Fibroblast of skin of back (primary cell): ENCODE measurements at regions not wholly inside any gene's neighbourhood (a gene's known extent, or its start where the extent isn't known, plus 50 kb on each side); places are given as distances from the start of the nearest gene placed in this dataset.

Source experiments
- DNase-seq: peaks from one replicate; pipeline ENCODE4 v3.0.0-alpha.2; 2013

DNA sequence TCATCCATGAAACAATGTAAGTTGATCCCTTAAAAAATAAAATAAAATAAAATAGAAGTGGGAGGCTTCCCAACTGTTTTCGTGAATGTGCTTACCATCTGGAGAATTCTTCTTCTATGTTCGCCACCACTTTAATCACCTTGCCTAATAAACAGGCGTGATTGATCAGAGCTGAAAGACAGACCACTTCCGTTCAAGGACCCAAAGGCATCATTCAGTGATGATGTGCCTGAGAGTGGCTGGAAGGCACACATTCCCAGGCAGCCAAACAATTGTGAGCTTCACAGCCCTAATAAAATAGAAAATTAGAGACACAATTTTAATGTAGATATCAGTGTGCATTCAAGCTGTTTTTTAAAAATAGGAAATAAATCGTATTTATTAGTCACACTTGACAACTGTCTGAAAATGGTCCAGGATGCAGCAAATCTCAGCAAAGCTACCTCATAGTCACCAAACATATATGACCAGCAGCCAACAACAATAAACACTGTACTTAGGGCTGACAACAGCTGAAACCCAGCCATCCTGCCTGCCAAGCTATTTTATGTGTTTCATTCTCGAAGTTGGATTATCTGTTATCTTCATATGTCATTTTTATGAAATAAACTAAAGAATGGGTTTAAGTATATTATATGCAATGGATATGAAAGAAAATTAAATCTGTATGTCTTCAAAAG lies 163.2 kb upstream of the FAM9B start:
- DNase-seq = no peak

DNA sequence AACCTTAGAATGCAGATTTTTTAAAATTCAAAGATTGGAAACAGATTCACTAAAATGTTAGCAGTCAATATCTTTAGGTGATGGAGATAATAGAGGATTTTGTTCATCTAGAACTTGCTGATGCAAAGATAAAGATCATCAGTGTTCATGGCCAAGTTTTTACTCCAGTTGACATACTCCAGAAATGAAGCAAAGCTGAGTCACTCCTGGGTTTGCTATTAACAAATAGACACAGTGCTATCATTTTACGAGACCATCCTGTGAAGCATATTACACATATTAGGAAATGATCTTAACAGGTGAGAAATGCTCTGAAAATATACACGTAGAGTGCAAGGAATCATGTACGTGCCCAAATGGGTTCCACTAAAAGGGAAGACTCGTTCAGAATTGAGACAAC lies 170.6 kb upstream of the FAM9B start:
- DNase-seq = no peak

DNA sequence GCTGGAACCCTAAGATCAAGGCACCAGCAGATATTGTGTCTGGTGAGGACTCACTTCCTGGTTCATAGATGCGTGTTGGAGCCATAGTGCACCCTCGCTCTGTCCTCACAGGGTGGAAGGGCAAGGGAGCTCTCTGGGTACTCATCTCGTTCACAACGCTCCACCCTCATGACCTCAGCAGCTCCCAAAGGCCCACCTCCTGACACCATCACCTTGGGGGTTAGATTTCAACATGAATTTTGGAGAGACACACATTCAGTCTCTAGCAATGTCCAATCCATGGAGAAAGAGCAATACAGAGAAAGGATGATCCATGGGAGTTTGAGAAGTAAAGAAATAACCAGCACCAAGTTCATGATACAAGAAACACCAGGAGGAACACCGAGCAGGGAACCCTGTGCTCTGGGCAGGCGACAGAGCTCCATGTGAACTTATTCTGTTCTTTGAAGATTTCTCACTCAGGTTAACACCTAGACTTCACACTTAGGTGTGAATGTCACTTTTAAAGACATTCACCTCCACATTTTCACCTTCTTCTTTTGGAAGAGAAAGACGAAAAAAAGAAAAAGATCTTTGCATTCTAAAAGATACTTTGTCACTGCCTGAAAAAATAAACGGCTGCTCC lies 171.8 kb upstream of the FAM9B start:
- DNase-seq = no peak

DNA sequence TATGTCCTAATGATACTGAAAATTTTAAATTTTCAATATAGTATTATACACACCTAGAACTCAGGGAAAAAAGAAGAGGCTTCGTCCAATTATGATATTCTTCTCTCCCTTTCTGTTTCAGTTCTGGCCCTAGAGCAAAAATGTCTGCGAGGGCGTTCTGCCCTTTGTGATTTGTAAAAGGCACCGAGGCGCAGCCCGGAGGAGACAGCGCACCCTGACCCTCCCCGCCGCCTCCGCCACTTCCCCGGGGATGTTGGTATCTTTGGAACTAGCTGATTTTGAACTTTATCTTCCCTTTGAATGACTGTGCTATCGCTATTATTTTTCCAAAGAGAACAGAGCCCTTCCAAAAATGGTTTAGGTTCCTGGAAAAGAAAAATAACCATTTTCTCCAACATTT lies 173.2 kb upstream of the FAM9B start:
- DNase-seq = no peak

DNA sequence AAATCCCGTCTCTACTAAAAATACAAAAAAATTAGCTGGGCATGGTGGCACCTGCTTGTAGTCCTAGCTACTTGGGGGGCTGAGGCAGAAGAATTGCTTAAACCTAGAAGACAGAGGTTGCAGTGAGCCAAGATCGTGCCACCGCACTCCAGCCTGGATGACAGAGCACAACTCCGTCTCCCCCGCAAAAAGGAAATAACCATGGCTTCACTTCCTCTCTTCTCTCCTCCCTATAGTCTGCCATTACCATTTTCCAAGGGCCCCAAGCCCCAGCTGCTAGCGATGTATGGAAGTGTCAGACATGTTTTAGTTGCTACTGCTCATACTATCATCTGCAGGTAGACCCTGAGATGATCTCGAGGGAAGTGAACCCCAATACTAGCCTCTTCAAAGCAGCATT lies 177.3 kb upstream of the FAM9B start:
- no peak for DNase-seq

DNA sequence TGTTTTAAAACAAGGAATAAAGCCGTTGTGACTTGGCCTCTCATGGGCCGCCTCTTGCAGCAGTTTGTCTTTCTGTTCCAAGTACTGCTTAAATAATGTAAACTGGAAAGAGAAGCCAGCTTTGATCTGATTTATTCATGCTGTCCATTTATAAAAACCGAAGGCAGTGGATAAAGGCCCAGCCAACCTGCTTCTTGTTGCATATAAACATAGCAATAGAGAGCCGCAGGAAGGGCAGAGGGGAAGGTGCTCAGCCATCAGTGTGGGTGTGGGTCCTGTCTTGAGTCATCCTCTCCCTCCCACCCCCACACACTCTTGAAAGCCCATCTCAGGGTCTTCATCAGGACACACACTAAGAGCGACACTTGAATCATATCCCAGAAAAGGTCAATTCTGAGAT lies 187.9 kb upstream of the FAM9B start:
- no peak for DNase-seq

DNA sequence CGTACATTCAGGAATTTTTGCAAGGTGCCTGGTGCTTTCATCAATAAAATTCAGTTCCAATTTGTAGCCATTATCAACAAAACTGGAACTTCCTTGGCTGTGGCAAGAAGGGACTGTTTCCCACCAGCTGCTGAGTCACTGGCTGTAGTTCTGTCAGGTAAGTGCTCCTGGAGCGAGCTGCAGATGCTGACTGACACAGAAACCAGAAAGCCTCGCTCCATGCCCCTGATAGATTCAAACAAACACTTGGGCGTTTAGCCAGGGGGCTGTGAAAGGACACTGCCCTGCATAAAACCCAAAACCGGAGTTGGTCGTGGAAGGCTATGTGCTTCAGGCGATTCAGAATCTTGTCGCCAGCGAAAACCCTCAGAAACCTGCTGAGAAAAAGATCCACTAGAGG lies 188.4 kb upstream of the FAM9B start:
- no peak for DNase-seq

DNA sequence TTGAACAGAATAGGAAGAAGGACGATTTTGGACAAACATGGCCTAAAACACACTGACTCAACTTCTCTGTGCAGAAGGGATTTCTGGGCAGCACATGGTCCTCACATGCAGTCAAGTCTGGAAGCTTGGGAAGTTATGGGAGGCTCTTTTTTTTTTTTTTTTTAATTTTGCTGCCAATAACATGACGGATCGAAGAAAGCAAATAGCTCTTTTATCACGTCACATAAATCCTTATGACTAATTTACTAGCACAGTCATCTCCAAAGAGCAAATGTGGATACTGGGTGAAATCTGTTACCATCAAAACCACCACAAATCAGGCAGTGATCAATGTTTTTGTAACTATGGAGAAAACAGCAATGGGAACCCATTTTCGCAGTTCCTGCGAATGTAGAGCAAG lies 193.3 kb upstream of the FAM9B start:
- DNase-seq = peak; percentile 24

DNA sequence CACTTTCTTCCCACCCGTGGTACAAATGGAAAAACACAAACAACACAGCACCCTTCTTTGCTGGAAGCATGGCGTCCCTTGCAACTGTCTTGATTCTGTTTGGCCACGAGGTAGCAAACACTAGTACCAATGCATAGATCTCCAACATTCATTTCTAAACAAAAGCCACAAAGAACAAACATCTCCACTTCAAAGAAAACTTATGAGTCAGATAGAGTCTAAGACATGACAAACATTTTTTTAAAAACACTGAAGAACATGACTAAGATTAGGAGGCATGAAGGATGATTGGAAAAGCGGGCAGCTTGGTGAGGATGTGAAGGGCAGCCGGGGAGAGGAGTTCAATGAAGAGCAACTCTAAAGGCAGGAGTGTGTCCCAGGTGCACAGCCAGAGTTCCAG lies 197.6 kb upstream of the FAM9B start:
- peak; percentile 38 for DNase-seq

DNA sequence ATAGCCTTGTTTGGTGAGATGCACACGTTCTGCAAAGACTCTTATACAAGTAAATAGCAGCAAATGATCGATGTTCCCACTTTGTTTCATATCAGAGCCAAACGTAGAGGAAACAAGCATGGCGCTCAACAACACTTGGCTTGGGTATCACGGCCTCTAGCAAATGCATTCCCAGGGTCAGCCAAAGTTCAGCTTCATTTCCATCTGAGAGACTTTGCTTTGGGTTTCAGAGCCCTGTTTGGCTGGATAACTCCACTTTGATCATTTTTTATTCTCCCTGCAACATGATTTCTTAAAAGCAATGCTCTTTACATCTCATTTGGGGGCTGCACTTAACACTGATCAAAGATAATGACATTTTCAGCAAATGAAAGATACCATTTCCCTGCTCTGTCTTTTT lies 199.2 kb upstream of the FAM9B start:
- no peak for DNase-seq

DNA sequence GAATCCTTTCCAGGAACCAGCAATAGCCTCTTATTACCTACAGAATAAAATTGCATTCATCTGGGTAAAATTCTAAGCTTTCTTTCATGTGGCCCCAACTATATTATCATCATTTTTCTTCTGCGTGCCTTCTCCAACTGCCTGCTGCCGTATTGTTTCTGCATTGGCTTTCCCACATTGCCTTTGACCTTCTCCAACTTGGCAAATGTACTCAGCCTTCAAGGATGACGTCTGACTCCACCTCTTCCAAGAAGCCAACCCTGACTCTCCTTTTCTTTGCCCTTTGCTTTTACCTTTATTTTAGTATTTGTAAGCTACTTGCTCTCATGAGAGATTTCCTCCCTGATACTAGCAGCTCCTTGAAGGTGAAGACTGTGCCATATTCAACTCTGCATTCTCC lies 200.4 kb upstream of the FAM9B start:
- no peak for DNase-seq

DNA sequence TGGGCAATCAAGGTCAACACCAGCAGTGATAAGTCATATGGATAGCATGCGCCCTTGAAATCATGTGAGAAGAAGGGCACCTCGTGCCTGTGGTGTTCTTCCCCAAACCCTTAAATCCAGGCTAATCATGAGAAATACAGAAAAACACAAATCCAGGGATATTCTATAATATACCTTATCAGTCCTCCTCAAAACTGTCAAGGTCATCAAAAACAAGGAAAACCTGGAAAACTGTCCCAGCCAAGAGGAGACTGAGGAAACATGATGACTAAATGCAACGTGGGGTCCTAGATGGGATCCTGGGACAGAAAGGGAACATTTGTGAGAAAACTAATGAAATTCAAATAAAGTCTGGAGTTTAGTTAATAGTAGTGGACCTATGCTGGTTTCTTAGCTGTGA lies 201.8 kb upstream of the FAM9B start:
- DNase-seq = no peak

DNA sequence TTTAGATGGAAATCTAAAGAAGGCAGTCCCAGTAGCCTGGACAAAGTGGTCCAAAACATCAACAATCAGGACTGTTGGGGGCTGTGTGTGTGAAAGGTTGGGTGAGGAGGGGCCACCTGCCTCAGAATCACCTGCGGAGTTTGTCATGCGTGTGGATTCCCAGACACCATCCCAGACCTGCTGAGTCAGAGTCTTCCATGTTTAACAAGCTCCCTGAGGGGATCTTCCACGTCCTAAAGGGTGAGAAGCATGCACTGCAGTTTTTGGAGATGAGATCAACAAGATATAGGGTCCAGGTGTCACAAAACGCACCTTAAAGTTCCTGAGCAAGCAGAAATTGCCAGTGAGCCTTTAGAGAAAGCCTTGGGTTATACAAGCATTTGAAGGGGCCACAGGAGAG lies 207.0 kb upstream of the FAM9B start:
- DNase-seq = no peak

DNA sequence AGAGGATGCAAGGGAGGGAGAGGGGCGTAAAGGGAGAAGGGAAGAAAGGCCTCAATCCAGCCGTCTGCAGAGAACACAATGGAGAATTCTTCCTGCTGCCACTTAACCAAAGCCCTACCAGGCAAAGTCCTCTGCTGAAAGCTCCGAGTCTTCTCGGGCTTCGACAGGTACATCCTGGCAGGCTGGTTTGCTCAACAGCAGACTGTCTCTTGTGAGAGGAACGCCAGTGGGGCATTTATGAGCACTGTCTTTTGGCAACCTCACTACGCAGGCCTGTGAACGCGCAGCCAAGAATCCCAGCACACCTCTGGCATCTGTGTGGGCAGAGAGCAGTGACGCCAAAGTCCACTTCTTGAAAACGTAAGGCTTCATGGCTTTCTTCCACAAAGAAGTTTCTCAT lies 207.5 kb upstream of the FAM9B start:
- no peak for DNase-seq

DNA sequence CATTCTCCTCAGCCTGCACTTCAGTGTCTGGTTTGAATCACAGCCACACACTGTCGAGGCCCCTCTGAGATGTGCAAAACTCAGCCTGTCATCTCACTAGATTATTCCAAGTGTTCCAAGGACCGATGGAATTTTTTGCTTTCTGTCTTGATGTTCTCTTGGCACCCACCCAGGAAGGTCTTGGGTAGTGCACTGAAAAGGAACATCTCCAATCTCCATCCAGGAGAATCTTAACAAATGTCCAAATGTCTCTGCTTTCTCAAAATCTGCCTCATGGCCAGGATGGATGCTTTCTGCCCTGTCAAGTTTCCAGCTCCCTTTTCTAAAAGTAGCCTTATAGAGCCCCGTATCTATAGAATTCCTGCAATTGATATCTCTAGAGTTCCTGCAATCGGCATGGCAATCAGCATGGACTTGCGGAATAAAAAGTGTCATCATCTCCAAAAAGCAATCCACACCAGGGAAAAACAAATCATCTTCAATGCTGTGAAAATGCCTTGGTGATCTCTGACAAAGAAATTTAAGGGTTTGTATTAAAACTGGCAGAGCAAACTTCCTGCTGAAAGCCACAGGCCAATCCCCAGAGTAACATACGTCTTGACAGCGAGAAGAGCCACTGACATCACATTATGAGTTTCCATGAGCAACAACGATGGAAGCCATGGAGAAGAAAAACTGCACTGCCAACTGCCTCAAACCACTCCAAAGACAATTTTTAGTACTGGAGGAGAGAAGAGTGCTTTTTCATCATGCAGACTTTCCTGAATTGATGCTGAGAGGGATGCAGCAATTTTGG lies 215.3 kb upstream of the FAM9B start:
- DNase-seq = no peak

DNA sequence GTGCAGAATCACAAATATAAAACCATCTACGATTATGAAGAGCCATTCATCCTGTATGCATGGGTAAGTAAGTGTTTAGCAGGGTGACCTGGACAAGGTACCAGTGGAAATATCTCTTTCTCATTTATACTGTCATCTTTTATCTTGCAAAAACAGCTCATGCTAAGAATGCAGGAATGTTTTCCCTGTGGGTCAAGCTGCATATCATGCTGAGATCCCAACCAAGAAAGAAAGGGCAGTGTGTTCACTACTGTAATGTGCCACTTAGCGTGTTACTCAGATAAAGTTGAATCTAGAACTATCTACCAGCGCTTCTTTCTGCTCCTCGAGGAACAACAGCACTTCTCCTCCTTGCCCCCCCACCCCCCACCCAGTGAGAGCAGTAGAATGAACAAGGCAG lies 212.7 kb upstream of the TBL1X start:
- DNase-seq = no peak

DNA sequence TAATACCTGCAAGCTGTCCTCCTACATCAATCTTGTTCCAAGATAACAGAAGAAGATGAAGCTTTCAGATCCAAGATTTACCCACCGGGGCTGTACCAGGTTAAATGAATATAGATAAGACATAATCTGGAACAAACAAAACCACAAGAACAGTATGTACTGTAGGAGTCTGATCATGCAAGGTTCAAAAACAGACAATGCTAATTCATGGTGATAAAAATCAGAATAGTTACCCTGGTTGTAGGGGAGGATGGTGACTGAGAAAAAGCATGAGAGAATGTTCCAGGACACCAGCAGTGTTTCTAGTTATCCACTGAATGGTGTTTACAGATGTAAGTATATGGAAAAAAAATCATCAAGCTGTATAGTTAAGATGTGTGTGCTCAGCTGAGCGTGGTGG lies 211.6 kb upstream of the TBL1X start:
- no peak for DNase-seq

DNA sequence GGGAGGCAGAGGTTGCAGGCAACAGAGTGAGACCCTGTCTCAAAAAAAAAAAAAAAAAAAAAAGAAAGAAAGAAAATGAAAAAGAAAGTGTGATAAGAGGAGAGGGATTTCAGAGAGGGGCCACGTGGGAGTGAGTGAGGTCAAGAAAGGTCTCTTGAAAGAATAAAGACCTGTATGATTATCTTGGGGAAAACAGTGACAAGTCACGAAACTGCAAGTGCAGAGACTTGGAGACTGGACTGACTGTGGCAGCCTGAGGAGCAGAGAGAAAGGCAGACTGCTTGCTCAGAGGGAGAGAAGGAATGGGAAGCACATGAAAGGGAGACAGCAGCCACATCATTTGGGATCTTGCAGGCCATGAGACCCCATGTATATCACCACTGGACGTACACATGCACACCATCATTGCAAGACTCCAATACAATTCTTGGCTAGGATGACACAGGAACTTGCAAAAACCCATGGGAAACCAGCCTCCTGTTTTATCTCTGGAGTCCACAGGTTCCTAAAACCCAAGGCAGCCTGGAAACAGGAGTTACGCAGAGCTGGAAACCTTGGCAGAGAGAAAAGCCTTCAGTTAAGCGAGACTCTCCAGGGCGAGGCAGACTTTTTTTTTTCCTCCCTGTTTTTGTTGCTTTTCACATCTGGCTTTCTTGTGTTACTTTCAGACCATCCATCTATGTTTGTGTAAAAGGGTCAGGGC lies 207.0 kb upstream of the TBL1X start:
- no peak for DNase-seq

DNA sequence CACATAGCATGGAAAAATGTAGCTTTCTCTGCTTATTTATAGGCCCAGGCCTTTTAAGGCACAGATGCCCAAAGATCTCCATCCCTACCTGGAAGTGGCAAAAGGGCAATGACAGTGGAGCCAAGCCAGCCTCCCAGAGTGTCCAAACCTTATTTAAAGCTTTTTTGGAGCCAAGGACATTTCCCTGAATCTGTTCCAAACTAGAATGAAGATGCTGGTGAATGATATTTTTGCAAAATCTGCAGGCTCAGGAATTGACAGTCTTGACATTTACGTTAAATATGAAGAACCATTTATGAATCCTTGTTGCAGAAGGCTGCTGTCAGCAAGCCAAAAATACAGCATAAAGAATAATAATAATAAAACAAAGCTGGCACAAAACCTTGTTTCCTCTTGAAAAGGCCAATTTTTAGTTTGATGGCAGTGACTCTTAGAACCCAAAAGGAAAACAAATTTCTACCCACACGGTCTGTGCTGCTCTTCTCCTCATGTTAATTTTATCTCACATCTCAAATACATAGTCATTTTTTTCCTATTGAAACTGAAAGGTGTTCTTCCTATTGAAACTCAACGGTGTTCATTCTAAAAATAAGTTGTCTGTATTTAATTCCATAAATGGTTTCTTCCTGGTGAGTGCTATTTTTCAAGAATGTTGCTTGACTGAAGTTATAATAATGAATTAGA lies 206.3 kb upstream of the TBL1X start:
- DNase-seq = no peak

DNA sequence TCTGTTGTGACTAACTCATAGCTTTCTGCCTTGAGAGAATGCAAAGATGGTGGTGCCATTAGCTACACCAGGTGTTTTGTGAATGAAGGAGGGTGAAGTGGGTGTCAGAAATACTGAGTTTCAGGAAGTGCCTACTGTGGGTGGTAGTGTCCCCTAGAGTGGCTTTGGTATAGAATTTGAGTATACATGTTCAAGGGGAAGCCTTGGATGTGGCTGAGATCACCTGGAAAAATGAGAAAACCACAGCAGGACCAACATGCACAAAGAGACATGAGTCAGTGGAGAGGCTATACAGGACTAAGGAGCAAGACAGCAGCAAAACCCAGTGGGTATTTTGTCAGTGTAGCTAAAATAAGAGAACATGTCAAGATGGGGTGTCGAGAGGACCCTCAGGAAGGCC lies 204.3 kb upstream of the TBL1X start:
- no peak for DNase-seq

DNA sequence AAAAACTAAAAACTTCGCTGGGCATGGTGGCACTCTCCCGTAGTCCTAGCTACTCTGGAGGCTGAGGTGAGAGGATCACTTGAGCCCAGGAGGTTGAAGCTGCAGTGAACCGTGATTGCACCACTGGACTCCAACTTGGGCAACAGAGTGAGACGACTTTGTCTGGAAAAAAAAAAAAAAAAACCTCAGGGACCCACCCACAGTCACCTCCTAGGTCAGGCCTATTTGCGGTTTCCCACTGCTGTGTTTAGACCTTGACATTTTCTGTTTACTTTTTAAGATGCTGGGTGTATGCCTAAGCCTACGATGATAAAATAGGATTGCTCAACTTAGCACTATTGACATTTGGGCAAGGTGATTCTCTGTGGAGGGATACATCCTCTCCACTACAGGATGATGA lies 197.4 kb upstream of the TBL1X start:
- DNase-seq = no peak

DNA sequence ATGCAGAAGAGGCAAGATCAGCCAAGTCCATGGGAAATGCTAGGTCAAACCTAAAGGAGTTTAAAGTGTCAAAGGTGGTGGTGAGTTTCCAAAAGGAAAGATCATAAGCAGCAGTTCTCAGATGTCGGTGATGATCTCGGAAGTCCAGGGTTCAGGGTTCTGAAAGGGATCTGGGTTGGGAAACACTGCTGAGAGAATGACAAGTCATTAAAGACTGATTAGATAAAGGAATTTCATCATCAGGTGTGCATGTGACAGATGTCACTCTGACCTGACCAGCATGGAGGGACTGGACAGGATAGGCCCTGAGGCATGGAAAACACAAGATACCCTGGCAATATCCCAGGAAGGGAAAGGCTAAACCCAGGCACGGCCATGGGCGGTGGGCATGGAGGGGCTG lies 195.7 kb upstream of the TBL1X start:
- DNase-seq = no peak
